GM18951 (cell line): ENCODE measurements at regions not wholly inside any gene's neighbourhood (a gene's known extent, or its start where the extent isn't known, plus 50 kb on each side); places are given as distances from the start of the nearest gene placed in this dataset.
"Not testable (repeated sequence)": the region's sequence is repeated elsewhere in the genome, so short reads cannot be mapped to it uniquely, and the experiment has no call there.

Experiments used
- POLR2A ChIP-seq: IDR thresholded peaks from 4 replicates; pipeline ENCODE4 v1.6.1; 2011; ENCODE audit warnings: mild to moderate bottlenecking; ENCODE audit not compliant: insufficient read length, insufficient read depth; ENCODE audit errors: extremely low read depth
- in situ Hi-C: fragments of 300-500 bp; cut with MboI; formaldehyde crosslinking; loops from one replicate; pipeline ENCODE4 v1.12.0; 2022; ENCODE audit warnings: low sequenced_read_pairs, mixed read lengths, inconsistent platforms; ENCODE audit not compliant: unreplicated experiment

DNA sequence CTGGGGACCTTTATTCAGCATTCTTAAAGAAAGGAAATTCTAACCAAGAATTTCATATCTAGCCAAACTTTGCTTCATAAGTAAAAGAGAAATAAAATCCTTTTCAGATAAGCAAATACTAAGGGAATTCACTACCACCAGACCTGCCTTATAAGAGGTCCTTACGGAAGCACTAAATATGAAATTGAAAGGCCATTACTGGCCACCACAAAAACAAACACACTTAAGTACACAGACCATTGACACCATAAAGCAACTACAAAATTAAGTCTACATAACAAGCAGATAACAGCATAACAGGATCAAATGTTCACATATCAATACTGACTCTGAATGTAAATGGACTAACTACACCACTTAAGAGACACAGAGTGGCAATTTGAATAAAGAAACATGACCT, 361.4 kb upstream of the POU5F2 start:
- in situ Hi-C loops: no loop called here
- TF ChIP-seq POLR2A: no peak

DNA sequence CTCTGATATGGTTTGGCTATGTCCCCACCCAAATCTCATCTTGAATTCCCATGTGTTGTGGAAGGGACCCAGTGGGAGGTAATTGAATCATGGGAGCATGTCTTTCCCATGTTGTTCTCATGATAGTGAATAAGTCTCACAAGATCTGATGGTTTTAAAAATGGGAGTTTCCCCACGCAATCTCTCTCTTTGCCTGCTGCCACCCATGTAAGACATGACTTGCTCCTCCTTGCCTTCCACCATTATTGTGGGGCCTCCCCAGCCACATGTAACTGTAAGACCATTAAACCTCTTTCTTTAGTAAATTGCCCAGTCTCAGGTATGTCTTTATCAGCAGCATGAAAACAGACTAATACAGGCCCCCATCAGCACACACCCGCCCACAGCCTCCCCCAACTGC, 356.0 kb upstream of the POU5F2 start:
- in situ Hi-C loops: not testable (repeated sequence)

DNA sequence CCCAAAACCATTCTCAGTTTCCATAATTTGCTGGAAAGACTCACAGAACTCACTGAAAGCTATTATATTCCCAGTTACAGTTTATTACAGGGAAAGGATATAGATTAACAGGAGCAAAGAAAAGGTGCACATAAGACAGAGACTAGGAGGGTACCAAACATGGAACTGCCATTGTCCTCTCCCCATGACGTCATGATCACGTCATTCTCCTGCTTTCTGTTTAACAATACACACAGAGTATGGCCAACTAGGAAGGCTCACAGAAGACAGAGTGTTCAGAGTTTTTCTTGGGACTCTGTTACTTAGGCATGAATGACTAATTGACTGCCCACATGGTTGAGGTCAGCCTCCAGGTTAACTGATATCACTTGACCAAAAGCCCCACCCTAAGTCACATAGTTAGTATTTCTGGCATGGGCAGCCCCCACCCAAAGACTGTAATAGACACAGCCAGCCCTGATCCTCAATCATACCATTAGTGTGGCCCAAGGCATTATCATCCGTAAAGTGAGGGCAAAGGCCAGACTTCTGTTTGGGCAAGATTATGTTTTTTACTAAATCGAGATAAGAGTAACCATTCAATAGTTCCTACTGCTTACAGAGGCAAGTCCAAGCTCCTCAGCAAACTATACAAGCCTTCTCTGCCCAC, 353.5 kb upstream of the POU5F2 start:
- in situ Hi-C loops: no loop called here
- no peak for TF ChIP-seq POLR2A

- TF ChIP-seq POLR2A: no peak
- in situ Hi-C loops: no loop called here
Measured at GRCh38 chr5:94093300-94093699, 351.9 kb upstream of the POU5F2 start.

- in situ Hi-C loops: not testable (repeated sequence)
Measured at GRCh38 chr5:94086635-94087034, 345.2 kb upstream of the POU5F2 start.

- no peak for TF ChIP-seq POLR2A
- in situ Hi-C loops: no loop called here
Measured at GRCh38 chr5:94086194-94086593, 344.8 kb upstream of the POU5F2 start.

- TF ChIP-seq POLR2A: no peak
Measured at GRCh38 chr5:94082405-94082804, 341.0 kb upstream of the POU5F2 start.

GRCh38 chr5:94081088-94081487, 339.7 kb upstream of the POU5F2 start:
- in situ Hi-C loops: no loop called here
- TF ChIP-seq POLR2A: no peak

More at GRCh38 chr5:94082405-94082804, 341.0 kb upstream of the POU5F2 start:
- in situ Hi-C loops: no loop called here

DNA sequence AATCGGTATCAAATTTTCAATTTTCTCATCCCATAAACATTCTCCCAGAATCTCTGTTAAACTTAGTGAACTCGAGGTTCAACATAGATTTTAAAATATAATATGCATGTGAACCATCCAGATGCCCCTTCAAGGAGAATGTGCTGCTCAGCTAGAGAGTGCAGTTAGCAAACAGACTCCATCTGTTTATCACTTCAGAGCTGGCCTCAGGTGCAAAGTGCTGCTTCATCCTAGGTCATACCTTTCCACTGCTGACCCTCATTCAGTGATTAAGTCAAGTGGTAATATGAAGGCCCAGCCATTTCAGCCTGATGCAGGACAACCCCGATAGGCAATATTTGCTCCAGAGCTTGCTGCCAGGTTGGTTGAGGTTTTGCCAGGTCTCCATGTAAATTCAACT, 339.0 kb upstream of the POU5F2 start:
- TF ChIP-seq POLR2A: no peak
- in situ Hi-C loops: no loop called here

DNA sequence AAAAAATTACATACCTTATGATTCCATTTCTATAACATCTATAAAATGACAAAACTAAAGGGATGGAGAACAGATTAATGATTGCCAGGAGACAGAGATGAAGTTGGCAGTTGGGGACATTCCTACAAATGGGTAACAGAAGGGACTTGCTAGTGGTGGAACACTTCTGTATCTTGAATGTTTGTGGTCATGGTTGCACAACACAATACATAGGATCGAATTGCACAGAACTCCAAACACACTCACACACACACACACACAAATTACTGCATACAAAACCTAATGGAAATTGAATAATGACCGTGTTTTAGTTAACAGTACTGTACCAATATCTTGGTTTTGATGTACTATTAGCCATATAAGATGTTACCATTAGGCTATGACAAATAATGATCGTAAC, 330.7 kb upstream of the POU5F2 start:
- in situ Hi-C loops: no loop called here
- TF ChIP-seq POLR2A: no peak

- no peak for TF ChIP-seq POLR2A
Measured at GRCh38 chr5:94066437-94067207, 325.2 kb upstream of the POU5F2 start.

DNA sequence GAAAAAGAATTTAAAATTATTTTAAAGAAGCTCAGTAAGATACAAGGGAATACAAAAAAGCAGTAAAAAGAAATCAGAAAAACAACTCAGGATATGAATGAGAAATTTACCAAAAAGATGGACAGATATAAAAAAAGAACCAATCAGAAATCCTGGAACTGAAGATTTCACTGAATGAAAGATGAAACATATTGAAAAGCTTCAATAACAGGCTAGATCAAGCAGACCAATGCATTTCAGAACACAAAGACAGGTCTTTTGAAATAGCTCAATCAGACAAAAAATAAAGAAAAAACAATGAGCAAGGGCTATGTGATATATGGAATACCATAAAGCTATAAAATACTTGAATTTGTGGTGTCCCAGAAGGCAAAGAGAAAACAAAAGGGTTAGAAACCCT, 322.6 kb upstream of the POU5F2 start:
- in situ Hi-C loops: no loop called here

More at GRCh38 chr5:94066437-94067207, 325.2 kb upstream of the POU5F2 start:
- in situ Hi-C loops: no loop called here

GRCh38 chr5:94057655-94058054, 316.3 kb upstream of the POU5F2 start:
- no peak for TF ChIP-seq POLR2A
- in situ Hi-C loops: no loop called here

More for the DNA sequence above, 322.6 kb upstream of the POU5F2 start:
- TF ChIP-seq POLR2A: no peak

DNA sequence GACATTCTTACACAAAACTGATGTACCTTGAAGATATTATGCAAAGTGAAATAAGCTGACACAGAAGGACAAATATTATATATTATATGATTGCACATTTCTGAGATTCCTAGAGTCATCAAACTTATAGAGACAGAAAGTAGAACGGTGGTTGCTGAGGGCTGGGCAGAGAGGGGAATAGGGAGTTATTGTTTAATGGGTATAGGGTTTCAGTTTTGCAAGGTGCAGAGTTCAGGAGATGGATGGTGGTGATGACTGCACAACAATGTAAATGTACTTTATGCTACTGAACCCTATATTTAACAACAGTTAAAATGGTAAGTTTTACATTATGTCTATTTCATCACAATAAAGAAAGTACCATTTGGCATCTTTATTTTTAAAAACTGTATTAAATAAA, 315.8 kb upstream of the POU5F2 start:
- TF ChIP-seq POLR2A: no peak
- in situ Hi-C loops: no loop called here

DNA sequence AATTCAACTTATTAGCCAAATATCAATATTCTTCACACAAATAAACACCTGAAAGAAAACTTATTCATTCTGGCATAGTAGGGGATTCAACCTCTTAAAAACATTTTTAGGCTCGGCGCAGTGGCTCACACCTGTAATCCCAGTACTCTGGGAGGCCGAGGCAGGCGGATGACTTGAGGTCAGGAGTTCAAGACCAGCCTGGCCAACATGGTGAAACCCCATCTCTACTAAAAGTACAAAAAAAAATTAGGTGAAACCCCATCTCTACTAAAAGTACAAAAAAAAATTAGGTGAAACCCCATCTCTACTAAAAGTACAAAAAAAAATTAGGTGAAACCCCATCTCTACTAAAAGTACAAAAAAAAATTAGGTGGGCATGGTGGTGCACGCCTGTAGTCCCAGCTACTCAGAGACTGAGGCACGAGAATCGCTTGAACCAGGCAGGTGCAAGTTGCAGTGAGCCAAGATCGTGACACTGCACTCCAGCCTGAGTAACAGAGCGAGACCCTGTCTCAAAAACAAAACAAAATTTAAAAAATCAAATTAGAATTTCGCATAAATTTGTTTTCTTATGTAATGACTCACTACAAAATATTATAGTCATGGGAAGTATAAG, 308.0 kb upstream of the POU5F2 start:
- in situ Hi-C loops: not testable (repeated sequence)
